Esophagus muscularis mucosa (tissue), 3 donors: ENCODE measurements at regions not wholly inside any gene's neighbourhood (a gene's known extent, or its start where the extent isn't known, plus 50 kb on each side); places are given as distances from the start of the nearest gene placed in this dataset.
"Not testable (repeated sequence)": the region's sequence is repeated elsewhere in the genome, so short reads cannot be mapped to it uniquely, and the experiment has no call there.

Experiments used
- POLR2A ChIP-seq: fragments of 450-650 bp; IDR thresholded peaks from one replicate; pipeline ENCODE4 v1.6.1; 2017; ENCODE audit warnings: antibody characterized with exemption, moderate library complexity, mild to moderate bottlenecking, low read depth
- POLR2AphosphoS5 ChIP-seq, 2 donors: sonication (generic); formaldehyde crosslinking; IDR thresholded peaks; one replicate each; pipeline ENCODE4 v1.6.1; 2017; ENCODE audit warnings: antibody characterized with exemption in 2 of 2
- TF ChIP-seq, protein P1 (sequence below), 3 experiments: fragments of 200-600 bp in 2 of 3; fragments of 450-650 bp in 1 of 3; sonication (generic) in 2 of 3; IDR thresholded peaks; one replicate each; pipeline ENCODE4 v1.5.1; 2017 to 2019; ENCODE audit warnings: antibody characterized with exemption in 3 of 3, mild to moderate bottlenecking in 2 of 3, moderate library complexity in 1 of 3

GRCh38 chr16:88271776-88272175 is 111.0 kb upstream of the ZNF469 start:
- TF ChIP-seq, protein P1, sequence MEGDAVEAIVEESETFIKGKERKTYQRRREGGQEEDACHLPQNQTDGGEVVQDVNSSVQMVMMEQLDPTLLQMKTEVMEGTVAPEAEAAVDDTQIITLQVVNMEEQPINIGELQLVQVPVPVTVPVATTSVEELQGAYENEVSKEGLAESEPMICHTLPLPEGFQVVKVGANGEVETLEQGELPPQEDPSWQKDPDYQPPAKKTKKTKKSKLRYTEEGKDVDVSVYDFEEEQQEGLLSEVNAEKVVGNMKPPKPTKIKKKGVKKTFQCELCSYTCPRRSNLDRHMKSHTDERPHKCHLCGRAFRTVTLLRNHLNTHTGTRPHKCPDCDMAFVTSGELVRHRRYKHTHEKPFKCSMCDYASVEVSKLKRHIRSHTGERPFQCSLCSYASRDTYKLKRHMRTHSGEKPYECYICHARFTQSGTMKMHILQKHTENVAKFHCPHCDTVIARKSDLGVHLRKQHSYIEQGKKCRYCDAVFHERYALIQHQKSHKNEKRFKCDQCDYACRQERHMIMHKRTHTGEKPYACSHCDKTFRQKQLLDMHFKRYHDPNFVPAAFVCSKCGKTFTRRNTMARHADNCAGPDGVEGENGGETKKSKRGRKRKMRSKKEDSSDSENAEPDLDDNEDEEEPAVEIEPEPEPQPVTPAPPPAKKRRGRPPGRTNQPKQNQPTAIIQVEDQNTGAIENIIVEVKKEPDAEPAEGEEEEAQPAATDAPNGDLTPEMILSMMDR (IDR thresholded peaks at IDR 0.05) = not testable (repeated sequence)
- not testable (repeated sequence) for TF ChIP-seq POLR2AphosphoS5 (IDR thresholded peaks at IDR 0.05); POLR2A
